Immature natural killer cell (primary cell): ENCODE measurements at regions not wholly inside any gene's neighbourhood (a gene's known extent, or its start where the extent isn't known, plus 50 kb on each side); places are given as distances from the start of the nearest gene placed in this dataset.

Experiments used
- DNase-seq, 3 donors: peaks; one replicate each; pipeline ENCODE4 v3.0.0; 2022; ENCODE audit warnings: mixed read lengths in 1 of 3
- H3K27ac Mint-ChIP-seq, 6 donors: one replicate each; pipeline ENCODE4 v1.8.0; 2020; ENCODE audit warnings: mixed read lengths in 6 of 6, mild to moderate bottlenecking in 5 of 6, inconsistent platforms in 4 of 6, moderate library complexity in 3 of 6
- H3K27me3 Mint-ChIP-seq, 3 donors: one replicate each; pipeline ENCODE4 v1.8.0; 2020 to 2021; ENCODE audit warnings: low read depth in 3 of 3, mild to moderate bottlenecking in 3 of 3, mixed read lengths in 3 of 3, moderate library complexity in 3 of 3, inconsistent platforms in 1 of 3
- H3K36me3 Mint-ChIP-seq, 3 donors: one replicate each; pipeline ENCODE4 v1.8.0; 2020; ENCODE audit warnings: mixed read lengths in 3 of 3, inconsistent platforms in 2 of 3, mild to moderate bottlenecking in 2 of 3
- H3K4me1 Mint-ChIP-seq, 2 donors: one replicate each; pipeline ENCODE4 v1.8.0; 2020; ENCODE audit warnings: inconsistent platforms in 2 of 2, mild to moderate bottlenecking in 2 of 2, mixed read lengths in 2 of 2, moderate library complexity in 1 of 2
- H3K4me3 Mint-ChIP-seq, 5 donors: one replicate each; pipeline ENCODE4 v1.8.0; 2020; ENCODE audit warnings: mild to moderate bottlenecking in 5 of 5, mixed read lengths in 5 of 5, inconsistent platforms in 3 of 5, moderate library complexity in 3 of 5
- H3K9me3 Mint-ChIP-seq, 6 donors: one replicate each; pipeline ENCODE4 v1.8.0; 2020; ENCODE audit warnings: mild to moderate bottlenecking in 6 of 6, mixed read lengths in 6 of 6, inconsistent platforms in 4 of 6, moderate library complexity in 3 of 6

- Mint-ChIP-seq H3K27ac (no peak overlapping the region), H3K9me3 (no peaks in the 10 kb centered on the region), H3K27me3 (peaks cover 0 to 3% (median 2%) of the 10 kb centered on the region in 3 donors), H3K4me1 (no peaks in the 10 kb centered on the region), H3K36me3 (no peaks in the 10 kb centered on the region), H3K4me3 (no peak overlapping the region)
- no peak for DNase-seq
Measured at GRCh38 chr12:13444076-13444475, 247.6 kb downstream of the EMP1 start.

DNA sequence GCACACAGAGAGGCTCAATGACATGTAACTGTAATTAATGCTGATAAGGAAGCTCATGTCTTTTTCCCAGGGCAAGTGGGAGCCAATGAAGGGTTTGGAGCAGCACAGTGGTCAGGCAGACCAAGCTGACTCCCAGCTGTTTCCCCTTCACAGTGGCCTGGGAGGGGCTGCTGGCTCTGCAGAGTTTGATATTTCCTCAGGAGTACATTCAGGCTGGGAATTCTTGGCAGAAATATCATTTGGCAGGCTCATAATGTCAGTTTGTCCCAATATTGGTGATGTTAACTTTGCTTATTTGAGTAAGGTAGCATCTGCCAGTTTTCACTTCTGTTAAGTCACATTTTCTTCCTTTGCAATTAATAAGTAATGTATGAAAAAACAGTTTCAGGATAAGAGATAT, 247.0 kb downstream of the EMP1 start:
- no peak overlapping the region for H3K27ac Mint-ChIP-seq
- no peaks in the 10 kb centered on the region for H3K9me3 Mint-ChIP-seq
- no peak overlapping the region for H3K4me3 Mint-ChIP-seq
- no peaks in the 10 kb centered on the region for H3K36me3 Mint-ChIP-seq
- H3K27me3 Mint-ChIP-seq = peaks cover 0 to 3% (median 2%) of the 10 kb centered on the region in 3 donors
- no peaks in the 10 kb centered on the region for H3K4me1 Mint-ChIP-seq
- DNase-seq = no peak

- Mint-ChIP-seq H3K9me3 (no peaks in the 10 kb centered on the region), H3K4me1 (no peaks in the 10 kb centered on the region), H3K4me3 (no peak overlapping the region), H3K27me3 (peaks cover 0 to 3% (median 2%) of the 10 kb centered on the region in 3 donors), H3K27ac (no peak overlapping the region), H3K36me3 (no peaks in the 10 kb centered on the region)
- DNase-seq = no peak
Measured at GRCh38 chr12:13443028-13443427, 246.5 kb downstream of the EMP1 start.

DNA sequence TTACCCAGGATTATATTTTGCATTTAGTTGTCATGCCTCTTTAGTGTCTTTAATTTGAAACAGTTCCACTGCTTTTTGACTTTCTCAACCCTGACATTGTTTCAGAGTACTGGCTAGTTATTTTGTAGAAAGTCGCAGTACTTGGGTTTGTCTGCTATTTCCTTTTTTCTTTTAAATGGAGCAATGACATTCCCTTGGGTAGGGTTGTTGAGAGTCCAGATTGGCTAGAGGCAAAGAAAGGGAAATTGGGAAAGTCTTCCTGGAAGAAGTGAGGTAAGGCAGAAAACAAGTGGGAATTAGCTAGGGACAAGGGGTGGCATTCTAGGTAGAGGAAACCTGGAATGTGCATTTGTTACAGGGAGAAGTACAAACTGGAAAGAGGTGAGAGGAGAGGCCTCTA, 245.9 kb downstream of the EMP1 start:
- H3K36me3 Mint-ChIP-seq = no peaks in the 10 kb centered on the region
- peaks cover 0 to 3% (median 2%) of the 10 kb centered on the region in 3 donors for H3K27me3 Mint-ChIP-seq
- H3K9me3 Mint-ChIP-seq = no peaks in the 10 kb centered on the region
- no peak for DNase-seq
- H3K27ac Mint-ChIP-seq = no peak overlapping the region
- H3K4me1 Mint-ChIP-seq = no peaks in the 10 kb centered on the region
- no peak overlapping the region for H3K4me3 Mint-ChIP-seq

DNA sequence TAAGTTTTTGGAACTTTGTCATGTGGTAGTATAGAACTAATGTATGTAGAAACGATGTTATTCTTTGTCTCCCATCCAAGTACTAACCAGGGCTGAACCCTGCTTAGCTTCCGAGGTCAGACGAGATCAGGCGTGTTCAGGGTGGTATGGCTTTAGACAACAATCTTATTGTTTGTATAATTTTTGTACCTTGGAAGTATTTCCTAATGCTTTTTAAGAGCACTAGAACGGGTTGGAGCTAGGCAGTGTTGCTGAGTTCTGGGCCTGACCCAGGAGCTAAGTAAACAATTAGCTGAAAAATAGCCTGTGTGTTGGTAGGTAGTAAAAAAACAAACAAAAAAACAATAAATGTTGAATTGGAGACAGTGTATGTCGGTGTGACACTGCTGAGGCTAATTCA, 244.3 kb downstream of the EMP1 start:
- Mint-ChIP-seq H3K36me3 (no peaks in the 10 kb centered on the region), H3K4me1 (no peaks in the 10 kb centered on the region), H3K27ac (no peak overlapping the region), H3K27me3 (peaks cover 0 to 3% (median 2%) of the 10 kb centered on the region in 3 donors), H3K9me3 (peaks cover 0 to 2% (median 0%) of the 10 kb centered on the region in 6 donors), H3K4me3 (no peak overlapping the region)
- DNase-seq = no peak

GRCh38 chr12:13437541-13437940, 241.0 kb downstream of the EMP1 start:
- Mint-ChIP-seq H3K27ac (no peak overlapping the region), H3K27me3 (peaks cover 0 to 5% (median 2%) of the 10 kb centered on the region in 3 donors), H3K36me3 (no peaks in the 10 kb centered on the region), H3K4me1 (no peaks in the 10 kb centered on the region), H3K9me3 (peaks cover 0 to 2% (median 0%) of the 10 kb centered on the region in 6 donors), H3K4me3 (no peak overlapping the region)
- no peak for DNase-seq

GRCh38 chr12:13436696-13437391, 240.3 kb downstream of the EMP1 start:
- no peaks in the 10 kb centered on the region for H3K36me3 Mint-ChIP-seq
- H3K27me3 Mint-ChIP-seq = peaks cover 0 to 5% (median 2%) of the 10 kb centered on the region in 3 donors
- no peak overlapping the region for H3K27ac Mint-ChIP-seq
- H3K4me3 Mint-ChIP-seq = no peak overlapping the region
- DNase-seq = no peak
- H3K9me3 Mint-ChIP-seq = peaks cover 0 to 2% (median 0%) of the 10 kb centered on the region in 6 donors
- no peaks in the 10 kb centered on the region for H3K4me1 Mint-ChIP-seq

- no peaks in the 10 kb centered on the region for H3K36me3 Mint-ChIP-seq
- no peak for DNase-seq
- H3K27me3 Mint-ChIP-seq = peaks cover 2 to 5% (median 2%) of the 10 kb centered on the region in 3 donors
- peaks cover 0 to 2% (median 0%) of the 10 kb centered on the region in 6 donors for H3K9me3 Mint-ChIP-seq
- no peak overlapping the region for H3K27ac Mint-ChIP-seq
- no peak overlapping the region for H3K4me3 Mint-ChIP-seq
- H3K4me1 Mint-ChIP-seq = no peaks in the 10 kb centered on the region
Measured at GRCh38 chr12:13436182-13436581, 239.7 kb downstream of the EMP1 start.

DNA sequence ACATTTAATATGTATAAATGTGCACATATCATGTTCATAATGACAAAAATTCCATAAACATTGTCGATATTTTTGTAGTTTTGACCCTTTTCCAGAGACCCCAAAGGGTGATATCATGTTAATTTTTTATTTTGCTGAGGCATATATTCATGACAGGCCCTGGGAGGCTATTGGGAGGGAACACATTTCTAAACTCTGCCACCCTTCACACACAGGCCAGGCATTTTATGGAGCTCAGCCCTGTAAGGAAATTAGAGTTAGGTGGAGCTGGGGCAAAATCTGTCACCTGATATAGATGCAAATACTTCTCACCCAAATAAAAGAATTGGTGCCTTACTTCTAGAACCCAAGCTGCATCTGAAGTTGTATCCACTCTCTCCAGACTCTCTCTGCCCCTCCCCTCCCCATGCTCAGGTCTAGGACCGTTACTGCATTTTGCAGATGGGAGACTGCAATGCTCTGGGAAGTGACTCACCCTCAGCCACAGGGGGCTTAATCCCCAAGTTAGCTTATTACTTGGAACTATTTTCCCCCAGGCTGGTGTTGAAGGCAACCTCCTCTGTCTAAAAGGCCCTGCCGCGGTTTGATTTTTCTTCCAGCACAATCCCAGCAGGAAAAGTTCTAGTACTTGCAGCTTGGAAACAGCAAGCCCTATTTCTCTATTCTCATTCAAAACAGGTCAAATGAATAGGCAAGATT, 238.9 kb downstream of the EMP1 start:
- Mint-ChIP-seq H3K36me3 (no peaks in the 10 kb centered on the region), H3K4me3 (no peak overlapping the region), H3K4me1 (no peaks in the 10 kb centered on the region), H3K27ac (no peak overlapping the region), H3K27me3 (peaks cover 0 to 5% (median 2%) of the 10 kb centered on the region in 3 donors), H3K9me3 (peaks cover 0 to 2% (median 0%) of the 10 kb centered on the region in 6 donors)
- DNase-seq = no peak

- no peaks in the 10 kb centered on the region for H3K36me3 Mint-ChIP-seq
Measured at GRCh38 chr12:13433768-13434167, 237.2 kb downstream of the EMP1 start.

DNA sequence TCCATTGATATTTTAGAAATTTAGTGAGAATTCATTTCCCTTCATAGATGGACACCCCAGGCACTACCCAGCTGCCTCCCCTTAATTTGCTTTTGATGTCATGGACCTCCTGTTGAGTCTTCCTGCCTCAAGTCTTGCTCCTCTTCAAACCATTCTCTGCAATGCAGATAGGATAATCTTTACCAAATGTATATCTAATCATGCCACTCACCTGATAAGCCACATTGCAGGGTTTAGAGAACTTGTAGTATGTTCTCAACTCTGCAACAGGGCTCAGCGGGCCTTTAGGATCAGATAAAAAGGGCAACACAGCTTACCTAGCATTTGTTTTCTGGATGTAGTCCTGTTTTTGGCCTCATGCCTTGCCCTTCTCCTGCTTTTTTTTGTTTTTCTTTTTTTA, 234.5 kb downstream of the EMP1 start:
- H3K27ac Mint-ChIP-seq = no peak overlapping the region
- no peak overlapping the region for H3K4me3 Mint-ChIP-seq
- H3K27me3 Mint-ChIP-seq = peaks cover 0 to 3% (median 2%) of the 10 kb centered on the region in 3 donors
- no peak for DNase-seq
- peaks cover 0 to 4% (median 0%) of the 10 kb centered on the region in 6 donors for H3K9me3 Mint-ChIP-seq
- H3K4me1 Mint-ChIP-seq = no peaks in the 10 kb centered on the region
- no peaks in the 10 kb centered on the region for H3K36me3 Mint-ChIP-seq

More at GRCh38 chr12:13433768-13434167, 237.2 kb downstream of the EMP1 start:
- DNase-seq = no peak
- H3K27me3 Mint-ChIP-seq = peaks cover 0 to 3% (median 2%) of the 10 kb centered on the region in 3 donors
- no peak overlapping the region for H3K27ac Mint-ChIP-seq
- peaks cover 0 to 2% (median 0%) of the 10 kb centered on the region in 6 donors for H3K9me3 Mint-ChIP-seq
- no peak overlapping the region for H3K4me3 Mint-ChIP-seq
- H3K4me1 Mint-ChIP-seq = no peaks in the 10 kb centered on the region

DNA sequence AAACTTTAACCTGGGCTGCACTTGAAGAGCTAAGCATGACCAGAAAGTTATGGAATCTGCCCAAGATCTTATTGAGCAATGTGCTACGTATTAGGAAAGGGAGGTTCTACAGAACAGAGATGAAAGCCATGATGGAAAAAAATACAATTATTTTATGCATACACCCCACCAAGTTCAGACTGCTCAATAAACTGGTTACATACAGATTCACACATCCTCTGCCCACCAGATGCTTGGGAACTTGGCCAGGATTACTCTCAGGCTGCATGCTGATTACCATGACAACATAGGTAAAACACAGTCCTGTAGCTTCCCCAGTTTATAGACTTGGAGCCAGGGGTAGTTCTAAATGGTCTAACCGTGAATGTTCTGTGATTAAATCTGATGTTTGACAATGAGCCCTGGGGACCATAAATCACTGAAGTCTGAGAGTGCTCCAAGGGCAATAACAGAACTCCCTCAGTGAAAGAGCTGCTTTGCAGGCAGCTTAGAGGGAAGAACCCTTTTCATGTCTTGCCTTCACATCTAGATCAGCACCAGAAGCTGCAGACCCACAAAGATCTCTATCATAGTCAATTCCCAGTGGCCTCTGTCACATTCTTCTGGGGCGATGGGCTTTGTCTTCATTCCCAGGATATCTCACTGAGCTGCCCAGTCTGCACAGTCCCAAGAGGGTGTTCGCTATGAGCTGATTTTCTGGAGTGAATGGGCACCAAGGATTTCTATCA, 232.2 kb downstream of the EMP1 start:
- no peak for DNase-seq
- Mint-ChIP-seq H3K9me3 (peaks cover 0 to 6% (median 0%) of the 10 kb centered on the region in 6 donors), H3K27ac (no peak overlapping the region), H3K4me3 (no peak overlapping the region), H3K27me3 (peaks cover 0 to 3% (median 2%) of the 10 kb centered on the region in 3 donors), H3K36me3 (no peaks in the 10 kb centered on the region), H3K4me1 (no peaks in the 10 kb centered on the region)

- DNase-seq = no peak
- H3K27me3 Mint-ChIP-seq = no peaks in the 10 kb centered on the region
- H3K4me3 Mint-ChIP-seq = no peak overlapping the region
- peaks cover 0 to 6% (median 0%) of the 10 kb centered on the region in 6 donors for H3K9me3 Mint-ChIP-seq
- H3K27ac Mint-ChIP-seq = no peak overlapping the region
- H3K4me1 Mint-ChIP-seq = no peaks in the 10 kb centered on the region
- no peaks in the 10 kb centered on the region for H3K36me3 Mint-ChIP-seq
Measured at GRCh38 chr12:13425766-13426165, 229.2 kb downstream of the EMP1 start.

- Mint-ChIP-seq H3K4me3 (no peak overlapping the region), H3K9me3 (peaks cover 0 to 8% (median 0%) of the 10 kb centered on the region in 6 donors)
Measured at GRCh38 chr12:13422291-13422690, 225.8 kb downstream of the EMP1 start.

More at GRCh38 chr12:13422291-13422690, 225.8 kb downstream of the EMP1 start:
- H3K4me1 Mint-ChIP-seq = no peaks in the 10 kb centered on the region
- H3K27ac Mint-ChIP-seq = no peak overlapping the region
- no peaks in the 10 kb centered on the region for H3K36me3 Mint-ChIP-seq
- no peak for DNase-seq
- H3K27me3 Mint-ChIP-seq = peaks cover 0 to 4% (median 0%) of the 10 kb centered on the region in 3 donors
